ENCODE measurements at regions not wholly inside any gene's neighbourhood (a gene's known extent, or its start where the extent isn't known, plus 50 kb on each side); places are given as distances from the start of the nearest gene placed in this dataset.

- TF ChIP-seq CTCF (IDR thresholded peaks at IDR 0.05; ENCODE audit: poor library complexity) (no peak), EZH2phosphoT487 (IDR thresholded peaks at IDR 0.05; ENCODE audit: low read depth, severe bottlenecking, unreplicated experiment) (no peak), EZH2 (IDR thresholded peaks at IDR 0.05; ENCODE audit: borderline replicate concordance) (no peak)
Measured at GRCh38 chr18:73690222-73690621, 457.4 kb downstream of the FBXO15 start.

Measured in hepatocyte (in vitro differentiated cells).